Astrocyte of the cerebellum (primary cell): ENCODE measurements at regions not wholly inside any gene's neighbourhood (a gene's known extent, or its start where the extent isn't known, plus 50 kb on each side); places are given as distances from the start of the nearest gene placed in this dataset.

Experiments
- DNase-seq: peaks from one replicate; pipeline ENCODE4 v3.0.0-alpha.2; 2011; ENCODE audit warnings: low read depth
- H3K4me3 ChIP-seq: 2 replicates; pipeline ENCODE4 v1.5.1; 2011; ENCODE audit warnings: mild to moderate bottlenecking, low read depth, low read length, moderate library complexity
- CTCF ChIP-seq: IDR thresholded peaks from 2 replicates; pipeline ENCODE4 v1.5.1; 2012; ENCODE audit warnings: low read length, low read depth, moderate library complexity, mild to moderate bottlenecking; ENCODE audit errors: missing control alignments
- in situ Hi-C: cut with HindIII; loops from 2 replicates; pipeline ENCODE4 v1.10.0; 2017; ENCODE audit warnings: low sequenced_read_pairs

DNA sequence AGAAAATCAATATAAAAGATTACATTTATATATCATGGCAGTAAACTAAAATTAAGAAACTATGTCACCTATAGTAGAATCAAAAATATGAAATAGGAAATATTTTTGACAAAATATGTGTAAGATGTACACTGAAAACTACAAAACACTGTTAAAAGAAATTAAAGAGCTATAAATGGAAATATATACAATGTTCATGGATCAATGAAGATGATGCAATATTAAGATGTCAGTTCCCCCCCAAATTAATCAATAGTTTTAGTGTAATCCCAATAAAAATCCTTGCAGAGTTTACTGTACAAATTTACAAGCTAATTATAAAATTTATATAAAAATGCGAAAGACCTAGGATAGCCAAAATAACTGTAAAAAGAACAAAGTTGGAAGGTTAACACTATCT lies 173.0 kb upstream of the ADRA1B start:
- no peak overlapping the region for H3K4me3 ChIP-seq
- in situ Hi-C loops: no loop called here
- DNase-seq: no peak
- no peak for TF ChIP-seq CTCF

GRCh38 chr5:159746707-159747106 lies 169.6 kb upstream of the ADRA1B start:
- no peak for TF ChIP-seq CTCF
- no peak overlapping the region for H3K4me3 ChIP-seq
- DNase-seq: no peak
- in situ Hi-C loops: no loop called here

GRCh38 chr5:159749146-159749545 lies 167.1 kb upstream of the ADRA1B start:
- no peak for DNase-seq
- in situ Hi-C loops: no loop called here
- TF ChIP-seq CTCF: no peak
- H3K4me3 ChIP-seq: no peak overlapping the region

DNA sequence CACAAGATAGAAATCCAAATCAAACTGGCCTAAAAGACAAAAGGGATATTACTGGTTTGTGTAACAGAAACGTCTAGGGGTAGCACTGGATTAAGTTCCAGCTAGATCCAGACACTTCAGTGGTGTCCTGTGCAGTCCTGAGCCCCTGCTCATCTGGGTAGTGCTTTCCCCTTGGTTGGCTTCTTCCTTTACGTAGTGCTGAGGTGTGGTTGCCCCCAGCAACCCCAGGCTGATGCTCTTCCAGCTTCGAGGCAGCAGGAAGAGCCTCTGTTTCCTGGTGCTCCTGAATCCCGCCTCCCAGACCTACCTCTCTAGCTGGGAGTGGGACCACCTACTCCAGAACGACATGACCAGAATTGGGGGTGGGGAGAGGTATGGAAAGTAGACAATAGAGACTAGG lies 166.1 kb upstream of the ADRA1B start:
- in situ Hi-C loops: no loop called here

GRCh38 chr5:159751459-159751858 lies 164.8 kb upstream of the ADRA1B start:
- no peak overlapping the region for H3K4me3 ChIP-seq
- DNase-seq: no peak
- in situ Hi-C loops: no loop called here
- no peak for TF ChIP-seq CTCF

More for the DNA sequence above, 166.1 kb upstream of the ADRA1B start:
- TF ChIP-seq CTCF: no peak
- DNase-seq: no peak
- no peak overlapping the region for H3K4me3 ChIP-seq

DNA sequence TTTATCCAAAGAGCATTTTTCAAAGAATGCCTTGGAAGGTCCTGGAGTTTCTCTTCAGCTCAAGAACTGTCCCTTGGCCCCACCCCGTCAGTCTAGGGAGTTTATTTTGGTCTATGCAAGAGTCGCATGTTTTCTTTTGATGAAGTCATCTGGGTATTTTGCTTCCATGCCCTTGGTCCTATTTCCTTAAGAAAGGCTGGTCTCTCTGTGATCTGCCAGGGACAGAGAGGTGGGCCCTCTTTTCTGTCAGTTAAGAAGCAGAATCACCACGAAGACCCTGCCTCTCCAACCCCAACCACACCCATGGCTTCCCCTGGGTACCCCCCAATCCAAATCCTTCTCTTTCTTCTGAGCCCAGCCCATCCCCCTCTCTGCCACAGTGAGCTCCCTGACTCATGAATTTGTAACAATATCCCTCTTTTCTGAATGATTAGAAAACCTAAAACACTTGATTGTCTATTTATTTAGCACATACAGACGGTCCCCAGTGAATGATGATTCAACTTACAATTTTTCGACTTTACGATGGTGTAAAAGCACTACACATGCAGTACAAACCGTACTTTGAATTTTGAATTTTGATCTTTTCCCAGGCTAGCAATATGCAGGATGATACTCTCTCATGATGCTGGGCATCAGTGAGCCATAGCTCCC lies 163.5 kb upstream of the ADRA1B start:
- H3K4me3 ChIP-seq: no peak overlapping the region
- in situ Hi-C loops: no loop called here
- DNase-seq: no peak
- TF ChIP-seq CTCF: no peak
